C4-2B (cell line): ENCODE measurements at regions not wholly inside any gene's neighbourhood (a gene's known extent, or its start where the extent isn't known, plus 50 kb on each side); places are given as distances from the start of the nearest gene placed in this dataset.
A peak's percentile ranks its signal among the peaks of the same experiment; 100 is the strongest.

Source experiments
- H3K27ac ChIP-seq: fragments of 450-650 bp; 2 replicates; pipeline ENCODE4 v1.5.1; 2017
- ZFX ChIP-seq: fragments of 450-650 bp; IDR thresholded peaks from 2 replicates; pipeline ENCODE4 v1.6.1; 2017
- TF ChIP-seq, protein P1 (sequence below): fragments of 450-650 bp; conservative IDR thresholded peaks from 2 replicates; pipeline ENCODE4 v1.5.1; 2017; ENCODE audit warnings: mild to moderate bottlenecking

DNA sequence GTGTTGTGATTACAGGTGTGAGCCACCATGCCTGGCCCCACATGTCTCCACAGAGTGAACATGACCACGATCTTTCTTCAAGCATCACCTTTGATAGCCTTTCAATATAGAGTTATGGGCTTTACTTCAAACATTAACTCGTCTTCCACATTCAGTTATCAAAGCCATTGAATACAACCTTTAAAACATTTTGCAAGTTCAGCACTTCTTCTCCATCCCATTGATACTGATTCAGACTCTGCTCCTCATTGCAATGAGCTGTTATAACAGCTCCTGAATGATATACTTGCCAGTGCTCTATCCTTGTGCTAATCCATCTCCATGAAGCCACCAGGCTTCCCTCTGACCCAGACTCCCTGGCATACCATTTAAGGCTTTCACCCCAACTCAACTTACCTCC lies 223.5 kb upstream of the EEA1 start:
- H3K27ac ChIP-seq: no peak overlapping the region
- no peak for TF ChIP-seq ZFX
- TF ChIP-seq, protein P1, sequence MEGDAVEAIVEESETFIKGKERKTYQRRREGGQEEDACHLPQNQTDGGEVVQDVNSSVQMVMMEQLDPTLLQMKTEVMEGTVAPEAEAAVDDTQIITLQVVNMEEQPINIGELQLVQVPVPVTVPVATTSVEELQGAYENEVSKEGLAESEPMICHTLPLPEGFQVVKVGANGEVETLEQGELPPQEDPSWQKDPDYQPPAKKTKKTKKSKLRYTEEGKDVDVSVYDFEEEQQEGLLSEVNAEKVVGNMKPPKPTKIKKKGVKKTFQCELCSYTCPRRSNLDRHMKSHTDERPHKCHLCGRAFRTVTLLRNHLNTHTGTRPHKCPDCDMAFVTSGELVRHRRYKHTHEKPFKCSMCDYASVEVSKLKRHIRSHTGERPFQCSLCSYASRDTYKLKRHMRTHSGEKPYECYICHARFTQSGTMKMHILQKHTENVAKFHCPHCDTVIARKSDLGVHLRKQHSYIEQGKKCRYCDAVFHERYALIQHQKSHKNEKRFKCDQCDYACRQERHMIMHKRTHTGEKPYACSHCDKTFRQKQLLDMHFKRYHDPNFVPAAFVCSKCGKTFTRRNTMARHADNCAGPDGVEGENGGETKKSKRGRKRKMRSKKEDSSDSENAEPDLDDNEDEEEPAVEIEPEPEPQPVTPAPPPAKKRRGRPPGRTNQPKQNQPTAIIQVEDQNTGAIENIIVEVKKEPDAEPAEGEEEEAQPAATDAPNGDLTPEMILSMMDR: no peak

DNA sequence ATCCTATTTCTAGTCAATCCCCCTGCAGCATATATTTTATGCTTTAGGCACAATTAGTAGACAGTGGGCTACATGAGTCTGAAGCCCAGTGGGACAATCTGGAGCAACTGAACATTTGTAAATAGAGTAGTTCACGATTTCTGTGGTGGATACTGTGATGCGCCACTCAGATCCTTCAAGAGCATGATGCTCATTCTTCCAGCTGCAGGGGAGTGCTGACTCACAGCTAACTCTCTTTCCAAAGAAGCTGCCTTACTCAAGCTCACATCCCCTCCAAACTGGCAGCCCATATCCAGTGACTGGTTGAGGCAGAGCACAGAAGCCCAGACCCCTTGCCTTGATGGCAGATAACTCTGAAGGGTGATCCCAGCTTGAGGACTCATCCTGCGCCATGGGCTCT lies 224.2 kb upstream of the EEA1 start:
- no peak overlapping the region; the same call in 1 of the 2 replicates for H3K27ac ChIP-seq
- TF ChIP-seq, protein P1: no peak
- no peak for TF ChIP-seq ZFX

DNA sequence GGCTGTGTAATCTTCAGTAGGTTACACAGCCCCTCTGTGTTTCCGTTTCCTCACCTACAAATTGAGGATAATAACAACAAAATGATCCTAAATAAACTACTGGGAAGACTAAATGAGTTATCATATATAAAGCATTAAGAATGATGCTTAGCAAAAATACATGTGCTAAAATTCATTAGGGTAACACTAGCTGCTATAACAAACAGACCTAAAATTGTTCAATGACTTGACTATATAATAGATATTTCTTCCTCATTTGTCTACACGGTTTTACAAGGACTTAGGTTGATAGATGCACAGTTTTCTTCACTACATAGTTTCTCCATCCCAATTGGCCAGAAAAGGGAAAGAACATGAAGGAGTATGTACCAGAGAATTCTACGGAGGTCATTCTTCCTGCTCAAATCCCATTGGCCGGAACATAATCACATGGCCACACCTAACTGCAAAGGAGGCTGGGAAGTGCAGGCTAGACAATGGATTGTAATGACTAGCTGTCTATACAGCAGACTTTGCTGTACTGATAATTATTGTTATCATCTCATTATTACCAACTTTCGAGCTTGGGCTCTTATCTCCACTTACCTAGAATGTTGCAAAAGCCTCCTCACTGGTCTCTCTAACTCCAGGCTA lies 223.5 kb upstream of the NUDT4 start:
- TF ChIP-seq ZFX: no peak
- TF ChIP-seq, protein P1: no peak

DNA sequence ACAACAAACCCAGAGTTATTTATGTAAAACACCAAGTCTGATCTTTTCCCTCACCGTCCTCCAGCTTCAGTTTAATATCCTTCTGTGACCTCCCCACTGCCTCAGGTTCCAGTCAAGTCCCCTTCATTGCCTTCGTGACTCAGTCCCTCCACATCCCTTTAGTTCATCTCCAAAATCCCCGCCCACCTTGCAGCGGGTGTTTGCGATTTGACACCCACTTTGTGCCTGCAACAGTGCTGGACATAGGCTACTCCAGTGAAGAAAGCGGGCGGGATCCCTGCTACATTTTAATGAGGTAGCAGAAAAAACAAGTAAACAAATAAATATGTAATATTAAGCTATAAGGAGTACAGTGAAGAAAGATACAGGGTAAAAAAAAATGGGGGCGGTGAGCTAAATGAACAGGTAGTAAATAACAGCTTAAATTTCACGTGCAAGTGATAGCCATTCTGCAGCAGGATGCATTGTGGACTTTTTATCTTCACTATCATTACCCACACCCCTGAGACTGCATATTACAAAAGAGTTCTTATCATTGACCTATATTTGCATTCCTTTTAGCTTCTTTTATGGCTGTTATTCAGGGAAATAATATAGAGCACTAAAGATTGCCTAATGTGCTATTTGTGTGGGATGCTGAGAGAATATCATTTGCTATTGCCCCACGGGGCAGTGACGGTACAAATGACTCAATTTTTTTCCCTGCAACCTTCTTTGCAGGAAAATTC lies 222.8 kb upstream of the NUDT4 start:
- no peak for TF ChIP-seq ZFX
- TF ChIP-seq, protein P1: no peak
- peak overlapping the region; percentile 29 for H3K27ac ChIP-seq

More for the DNA sequence above, 223.5 kb upstream of the NUDT4 start:
- peak overlapping the region; percentile 29; the same call in 1 of the 2 replicates for H3K27ac ChIP-seq

DNA sequence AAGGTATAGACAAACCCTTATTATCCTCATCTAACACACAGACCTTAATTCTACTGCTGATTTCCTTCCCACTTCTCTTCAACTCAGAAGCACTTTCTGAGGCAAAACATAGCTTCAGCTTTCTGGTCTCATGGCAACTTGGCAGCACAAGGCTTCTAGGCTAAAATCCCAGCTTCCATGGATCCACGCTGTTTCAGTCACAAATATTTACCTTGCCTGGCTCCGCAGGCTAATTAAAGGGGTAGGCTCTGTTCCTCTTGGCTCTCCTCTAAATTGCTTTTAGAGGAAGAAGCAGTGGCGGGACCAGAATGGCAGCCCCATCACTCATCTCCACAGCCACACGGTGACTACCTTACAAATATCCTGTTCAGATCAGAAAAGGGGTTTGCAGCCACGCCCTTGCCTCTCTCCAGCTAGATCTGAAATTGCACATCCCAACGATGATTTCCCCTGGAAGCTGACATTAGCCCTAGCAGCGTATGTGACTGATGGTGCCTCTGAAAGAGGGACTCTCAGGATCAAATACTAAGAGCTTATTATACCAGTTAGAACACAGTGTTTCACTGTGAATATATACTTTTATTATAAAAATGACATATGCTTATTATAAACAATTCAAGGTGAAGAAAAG lies 221.5 kb upstream of the NUDT4 start:
- H3K27ac ChIP-seq: peak overlapping the region; percentile 65
- TF ChIP-seq, protein P1: no peak
- TF ChIP-seq ZFX: no peak

DNA sequence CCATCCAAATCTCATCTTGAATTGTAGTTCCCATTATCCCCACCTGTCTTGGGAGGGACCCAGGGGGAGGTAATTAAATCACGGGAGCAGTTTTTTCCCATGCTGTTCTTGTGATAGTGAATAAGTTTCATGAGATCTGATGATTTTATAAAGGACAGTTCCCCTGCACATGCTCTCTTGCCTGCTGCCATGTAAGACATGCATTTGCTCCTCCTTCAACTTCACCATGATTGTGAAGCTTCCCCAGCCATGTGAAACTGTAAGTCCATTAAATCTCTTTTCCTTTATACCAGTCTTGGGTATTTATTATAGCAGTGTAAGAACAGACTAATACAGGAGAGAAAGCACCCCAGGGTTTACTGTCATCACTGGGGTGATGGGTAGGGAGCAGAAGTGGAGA lies 220.4 kb upstream of the NUDT4 start:
- no peak overlapping the region; the same call in 1 of the 2 replicates for H3K27ac ChIP-seq
- TF ChIP-seq, protein P1: no peak
- TF ChIP-seq ZFX: no peak
